ENCODE measurements at regions not wholly inside any gene's neighbourhood (a gene's known extent, or its start where the extent isn't known, plus 50 kb on each side); places are given as distances from the start of the nearest gene placed in this dataset.

- TF ChIP-seq GATA2 (IDR thresholded peaks at IDR 0.05; ENCODE audit: low read depth, low read length) (no peak), GATA3 (IDR thresholded peaks at IDR 0.05; ENCODE audit: low read depth, low read length) (no peak)
Measured at GRCh38 chr5:15252331-15252730, 247.6 kb upstream of the FBXL7 start.
